Activated T-helper 17 cell treated with anti-CD3 and anti-CD28 coated beads, Interleukin-2, amount 50 U/mL, for 72 hours (primary cell): ENCODE measurements at regions not wholly inside any gene's neighbourhood (a gene's known extent, or its start where the extent isn't known, plus 50 kb on each side); places are given as distances from the start of the nearest gene placed in this dataset.

Source experiments
- ATAC-seq: fragments of 150-1000 bp; cut with Tn5 transposase; replicated peaks from 2 replicates; pipeline ENCODE4 v1.10.0; 2021; ENCODE audit warnings: mild to moderate bottlenecking, moderate library complexity
- H3K27ac Mint-ChIP-seq: one replicate; pipeline ENCODE4 v1.8.0; 2022; ENCODE audit warnings: mixed read lengths
- H3K27me3 Mint-ChIP-seq: one replicate; pipeline ENCODE4 v1.8.0; 2022; ENCODE audit warnings: mixed read lengths
- H3K36me3 Mint-ChIP-seq: one replicate; pipeline ENCODE4 v1.8.0; 2022; ENCODE audit warnings: low read depth, mild to moderate bottlenecking, mixed read lengths
- H3K4me1 Mint-ChIP-seq: one replicate; pipeline ENCODE4 v1.8.0; 2022; ENCODE audit warnings: mixed read lengths
- H3K4me3 Mint-ChIP-seq: one replicate; pipeline ENCODE4 v1.8.0; 2022; ENCODE audit warnings: mild to moderate bottlenecking, mixed read lengths
- H3K9me3 Mint-ChIP-seq: one replicate; pipeline ENCODE4 v1.8.0; 2022; ENCODE audit warnings: mixed read lengths

DNA sequence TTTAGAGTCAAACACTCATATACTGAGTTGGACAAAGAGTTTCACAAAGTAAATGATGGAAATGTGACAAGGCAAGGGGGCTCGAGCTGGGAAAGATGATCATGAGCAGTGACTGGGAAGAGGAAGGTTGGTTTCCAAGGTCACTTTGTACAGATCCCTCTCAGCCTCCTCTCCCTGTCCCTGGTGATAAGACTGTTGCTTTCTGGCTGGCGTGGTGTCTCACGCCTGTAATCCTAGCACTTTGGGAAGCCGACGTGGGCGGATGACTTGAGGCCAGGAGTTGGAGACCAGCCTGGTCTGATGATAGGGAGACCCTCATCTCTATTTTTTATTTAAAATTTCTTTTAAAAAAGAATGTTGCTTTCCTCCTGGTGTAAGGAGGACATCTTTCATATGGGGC lies 65.4 kb upstream of the CALM2 start:
- no peak overlapping the region for H3K4me3 Mint-ChIP-seq
- no peaks in the 10 kb centered on the region for H3K36me3 Mint-ChIP-seq
- no peaks in the 10 kb centered on the region for H3K4me1 Mint-ChIP-seq
- peaks cover 11% of the 10 kb centered on the region for H3K27me3 Mint-ChIP-seq
- no peak overlapping the region for H3K27ac Mint-ChIP-seq
- no peaks in the 10 kb centered on the region for H3K9me3 Mint-ChIP-seq
- no peak for ATAC-seq

DNA sequence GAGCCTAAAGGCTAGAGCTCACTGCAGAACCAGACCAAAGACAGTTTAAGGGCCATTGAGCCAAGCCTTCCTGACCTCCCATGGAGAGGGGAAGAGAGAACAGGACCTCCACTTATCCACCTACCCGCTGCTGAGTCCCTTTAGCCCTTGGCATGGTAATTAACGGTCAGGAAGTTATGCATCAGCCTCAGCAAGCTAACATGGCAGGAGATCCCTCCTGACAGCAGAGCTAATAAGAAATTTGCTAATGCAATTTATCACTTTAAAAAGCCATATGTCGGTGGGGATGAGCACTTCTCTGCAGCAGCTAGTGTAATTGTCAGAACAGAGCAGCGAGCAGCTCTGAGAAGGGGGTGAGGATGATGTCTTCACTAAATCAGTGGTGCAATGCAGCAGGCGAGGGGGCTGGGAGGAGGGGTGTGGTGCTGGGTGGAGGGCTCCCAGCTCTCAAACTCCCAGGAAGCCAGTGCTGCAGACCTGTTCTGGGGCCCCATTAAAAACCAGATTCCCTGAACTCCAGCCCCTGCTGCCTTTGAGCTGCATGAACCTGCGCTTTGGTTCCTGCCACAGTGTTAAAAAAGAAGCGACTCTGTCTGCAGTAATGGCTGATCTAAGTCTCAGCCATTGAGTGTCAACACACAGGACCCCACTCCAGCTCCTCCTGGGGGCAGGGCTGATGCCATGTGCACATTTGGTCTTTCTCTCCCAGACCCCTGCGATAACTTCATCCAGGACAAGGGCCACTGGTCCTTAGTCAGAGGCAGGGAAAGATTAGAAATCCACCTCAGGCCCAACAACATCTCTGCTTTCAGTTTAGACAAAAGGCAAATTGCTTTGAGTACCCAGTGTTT lies 63.0 kb upstream of the CALM2 start:
- H3K27me3 Mint-ChIP-seq: peaks cover 11% of the 10 kb centered on the region
- H3K4me1 Mint-ChIP-seq: no peaks in the 10 kb centered on the region
- no peaks in the 10 kb centered on the region for H3K36me3 Mint-ChIP-seq
- no peak overlapping the region for H3K4me3 Mint-ChIP-seq
- ATAC-seq: no peak
- no peak overlapping the region for H3K27ac Mint-ChIP-seq
- no peaks in the 10 kb centered on the region for H3K9me3 Mint-ChIP-seq

DNA sequence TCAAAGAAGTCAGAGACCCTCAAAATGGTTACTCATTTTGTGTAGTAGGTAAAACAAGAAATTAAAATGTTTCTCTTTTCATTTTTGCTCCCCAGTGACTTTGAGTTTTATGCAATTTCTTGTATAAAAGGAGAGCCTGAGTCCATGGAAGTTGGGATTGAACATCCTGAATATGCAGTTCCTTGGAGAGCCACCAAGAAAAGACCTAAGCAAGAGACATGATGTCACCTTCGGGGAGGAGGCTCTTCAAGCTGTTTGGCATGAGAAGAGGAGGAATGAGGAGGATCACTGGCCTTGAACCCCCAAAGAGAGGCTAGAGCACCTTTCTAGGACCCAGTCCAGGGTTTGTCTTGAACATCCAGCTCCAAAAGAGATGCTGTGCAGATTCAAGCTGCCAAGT lies 62.3 kb upstream of the CALM2 start:
- no peaks in the 10 kb centered on the region for H3K9me3 Mint-ChIP-seq
- no peak overlapping the region for H3K27ac Mint-ChIP-seq
- H3K4me1 Mint-ChIP-seq: no peaks in the 10 kb centered on the region
- no peak for ATAC-seq
- no peaks in the 10 kb centered on the region for H3K36me3 Mint-ChIP-seq
- H3K27me3 Mint-ChIP-seq: peaks cover 11% of the 10 kb centered on the region
- no peak overlapping the region for H3K4me3 Mint-ChIP-seq

DNA sequence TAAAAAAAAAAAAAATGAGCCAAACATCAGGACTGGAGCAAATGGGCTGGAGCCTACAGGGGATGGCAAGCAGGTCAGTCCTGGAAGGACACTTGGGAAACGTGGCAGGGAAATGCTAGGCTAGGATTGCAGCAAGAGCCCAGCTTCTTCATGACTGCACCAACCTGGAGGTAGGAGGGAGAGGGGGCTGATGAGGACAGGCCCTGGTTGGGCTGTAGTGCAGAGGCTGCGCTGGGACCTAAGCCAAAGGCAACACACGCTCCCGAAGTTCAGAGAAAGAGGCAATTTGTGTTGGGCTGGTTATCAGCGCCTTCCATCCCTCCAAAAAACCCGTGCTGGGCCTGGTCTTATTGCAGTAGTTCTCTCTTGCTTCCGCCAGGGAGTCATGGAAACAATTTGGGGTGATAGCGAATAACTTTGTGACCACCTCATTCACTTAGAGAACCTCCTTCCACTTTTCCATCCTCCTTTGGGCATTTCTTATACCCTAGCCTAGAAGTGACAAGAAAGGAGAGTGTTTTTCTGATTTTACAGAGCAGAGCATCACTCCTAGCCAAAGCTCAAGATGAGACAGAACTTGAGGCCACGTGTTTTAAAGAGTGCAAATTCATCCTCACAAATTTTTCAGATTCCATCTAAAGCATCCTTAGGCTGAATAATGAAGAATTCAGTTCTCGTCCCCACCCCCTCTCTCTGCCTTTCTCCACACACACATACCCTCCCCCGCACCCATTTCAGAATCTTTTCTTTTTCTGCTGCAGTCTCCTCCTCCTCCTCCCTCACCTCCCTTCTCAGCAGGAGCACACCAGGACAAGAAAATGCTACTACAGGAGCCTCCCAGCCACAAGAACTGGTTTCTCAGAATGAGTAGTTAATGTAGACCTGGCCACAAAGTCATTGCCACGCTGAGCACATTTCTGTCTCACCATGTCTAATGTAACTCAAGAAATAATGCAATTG lies 61.3 kb upstream of the CALM2 start:
- H3K4me3 Mint-ChIP-seq: no peak overlapping the region
- H3K27ac Mint-ChIP-seq: no peak overlapping the region
- no peaks in the 10 kb centered on the region for H3K4me1 Mint-ChIP-seq
- peaks cover 11% of the 10 kb centered on the region for H3K27me3 Mint-ChIP-seq
- ATAC-seq: peak; percentile 51
- no peaks in the 10 kb centered on the region for H3K9me3 Mint-ChIP-seq
- no peaks in the 10 kb centered on the region for H3K36me3 Mint-ChIP-seq

DNA sequence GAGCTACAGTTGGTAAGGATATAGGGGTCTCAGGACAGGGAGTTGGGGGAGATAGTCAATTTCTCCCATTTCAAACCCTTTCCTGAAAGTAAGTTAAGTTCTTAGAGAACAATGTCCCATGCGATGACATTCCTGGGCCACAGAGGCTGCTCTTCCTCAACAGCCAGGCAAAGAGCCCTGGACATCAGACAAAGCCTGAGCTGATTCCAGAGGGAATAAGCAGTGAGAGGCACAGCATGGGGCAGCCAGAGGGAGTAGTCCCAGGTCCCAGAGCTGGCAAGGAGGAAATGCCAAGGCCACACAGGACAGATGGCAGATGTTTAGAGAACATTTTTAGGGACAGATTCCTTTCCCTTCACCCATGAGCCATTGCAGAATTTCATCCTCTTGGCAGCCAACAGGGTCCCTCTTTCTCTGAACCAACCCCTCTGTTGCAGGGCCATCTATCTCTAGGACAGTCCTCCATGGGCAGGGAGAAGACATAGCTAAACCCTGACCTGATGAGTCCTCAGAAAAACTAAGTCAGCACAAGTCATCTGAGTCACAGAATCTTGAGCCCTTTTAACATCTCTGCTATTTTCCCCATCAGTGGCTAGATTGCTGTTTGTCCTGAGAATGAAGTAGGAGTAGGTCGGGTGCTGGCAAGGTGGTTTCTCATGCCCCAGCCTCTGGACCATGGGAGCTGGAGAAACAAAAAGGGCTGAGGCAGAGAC lies 60.3 kb upstream of the CALM2 start:
- Mint-ChIP-seq H3K9me3 (no peaks in the 10 kb centered on the region), H3K27me3 (peaks cover 11% of the 10 kb centered on the region), H3K4me3 (no peak overlapping the region), H3K4me1 (no peaks in the 10 kb centered on the region), H3K27ac (no peak overlapping the region), H3K36me3 (no peaks in the 10 kb centered on the region)
- ATAC-seq: no peak

DNA sequence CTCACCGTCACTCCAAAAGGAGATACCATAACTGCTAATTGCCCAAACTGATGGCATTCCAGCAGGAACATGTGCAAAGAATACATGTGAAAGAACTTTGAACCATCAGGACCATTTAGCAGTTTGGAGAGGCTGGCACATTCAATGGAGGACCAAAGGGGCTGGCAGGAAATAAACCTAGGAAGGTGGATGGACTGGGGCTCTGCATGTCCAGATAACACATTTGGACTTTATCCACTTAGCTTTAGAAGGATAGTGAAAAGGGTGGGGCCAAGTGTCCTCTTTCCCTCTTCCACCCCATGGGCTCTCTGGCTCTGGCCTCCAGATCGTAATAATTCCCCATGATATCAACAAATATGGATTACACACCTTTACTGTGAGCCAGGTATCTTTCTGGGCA lies 58.8 kb upstream of the CALM2 start:
- no peaks in the 10 kb centered on the region for H3K36me3 Mint-ChIP-seq
- no peak for ATAC-seq
- no peak overlapping the region for H3K27ac Mint-ChIP-seq
- H3K27me3 Mint-ChIP-seq: peaks cover 11% of the 10 kb centered on the region
- no peaks in the 10 kb centered on the region for H3K4me1 Mint-ChIP-seq
- no peak overlapping the region for H3K4me3 Mint-ChIP-seq
- no peaks in the 10 kb centered on the region for H3K9me3 Mint-ChIP-seq

DNA sequence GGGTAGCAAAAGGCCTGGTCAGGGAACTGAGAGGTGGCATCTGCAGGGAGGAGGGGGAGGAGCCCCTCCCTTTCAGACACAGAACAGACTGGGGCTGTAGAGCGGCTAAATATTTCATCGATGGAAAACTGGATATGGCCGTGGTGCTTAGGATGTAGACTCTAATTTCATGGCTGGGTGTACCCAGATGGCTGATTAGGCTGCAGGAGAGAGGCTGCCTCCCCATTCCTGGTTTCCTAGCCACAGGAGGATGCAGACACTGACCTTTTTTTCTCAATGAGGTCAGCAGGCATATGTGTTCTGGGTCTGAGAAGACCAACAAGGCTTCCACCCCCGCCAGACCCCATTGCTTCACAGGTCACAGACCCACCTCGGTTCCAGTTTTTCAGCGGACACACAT lies 58.1 kb upstream of the CALM2 start:
- Mint-ChIP-seq H3K27ac (no peak overlapping the region), H3K9me3 (no peaks in the 10 kb centered on the region), H3K36me3 (no peaks in the 10 kb centered on the region), H3K4me1 (no peaks in the 10 kb centered on the region), H3K27me3 (peaks cover 11% of the 10 kb centered on the region), H3K4me3 (no peak overlapping the region)
- ATAC-seq: no peak

DNA sequence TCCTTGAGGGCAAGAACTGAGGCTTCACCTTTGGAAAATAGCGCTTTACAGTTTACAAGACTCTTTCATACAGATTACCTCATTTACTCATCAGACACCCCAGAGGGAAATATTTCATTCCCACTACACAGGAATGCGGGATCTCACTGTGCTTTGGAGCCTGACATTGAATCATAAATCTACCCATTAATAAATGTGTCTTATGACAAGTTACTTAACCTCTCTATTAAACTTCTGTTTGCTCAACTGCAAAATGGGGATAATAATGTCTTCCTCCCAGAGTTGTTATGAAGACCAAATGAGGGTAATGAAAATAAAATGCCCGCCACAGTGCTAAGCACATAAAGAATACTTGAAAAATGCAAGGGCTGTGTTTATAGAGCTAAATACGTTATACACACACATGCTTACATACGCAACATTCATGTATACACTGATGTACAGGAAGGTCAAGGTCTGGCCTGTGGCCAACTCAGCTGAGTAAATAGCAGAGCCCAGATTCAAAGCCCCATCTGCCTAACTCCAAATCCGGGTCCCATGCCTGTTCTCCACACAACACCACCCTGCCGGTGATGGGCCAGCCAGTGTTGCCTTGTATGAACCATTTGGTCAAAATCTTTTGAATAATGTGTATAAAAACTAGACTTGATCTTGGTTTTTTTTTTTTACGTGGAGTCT lies 56.6 kb upstream of the CALM2 start:
- Mint-ChIP-seq H3K4me1 (no peaks in the 10 kb centered on the region), H3K27ac (no peak overlapping the region), H3K4me3 (no peak overlapping the region), H3K9me3 (no peaks in the 10 kb centered on the region), H3K27me3 (peaks cover 3% of the 10 kb centered on the region), H3K36me3 (no peaks in the 10 kb centered on the region)
- ATAC-seq: no peak

DNA sequence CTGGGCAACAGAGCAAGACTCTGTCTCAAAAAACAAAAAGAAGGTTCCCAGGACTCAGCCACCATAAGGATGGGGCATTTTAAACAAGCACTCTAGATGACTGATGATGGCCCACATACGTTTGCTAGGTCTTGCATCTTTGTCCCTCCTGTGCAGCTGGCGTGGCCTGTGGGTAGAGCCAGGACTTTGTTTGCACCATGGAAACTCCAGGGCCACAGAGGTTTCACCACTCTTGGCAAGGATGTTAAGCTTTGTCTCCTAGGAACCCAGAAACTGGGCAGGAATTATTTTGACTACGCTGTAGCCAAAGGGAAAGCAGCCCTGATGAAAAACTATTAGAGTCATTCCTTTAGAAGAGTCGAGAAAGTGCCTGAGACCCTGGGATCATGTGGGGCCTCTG lies 54.1 kb upstream of the CALM2 start:
- no peak for ATAC-seq
- Mint-ChIP-seq H3K27me3 (no peaks in the 10 kb centered on the region), H3K27ac (no peak overlapping the region), H3K4me3 (no peak overlapping the region), H3K36me3 (no peaks in the 10 kb centered on the region), H3K4me1 (no peaks in the 10 kb centered on the region), H3K9me3 (no peaks in the 10 kb centered on the region)

DNA sequence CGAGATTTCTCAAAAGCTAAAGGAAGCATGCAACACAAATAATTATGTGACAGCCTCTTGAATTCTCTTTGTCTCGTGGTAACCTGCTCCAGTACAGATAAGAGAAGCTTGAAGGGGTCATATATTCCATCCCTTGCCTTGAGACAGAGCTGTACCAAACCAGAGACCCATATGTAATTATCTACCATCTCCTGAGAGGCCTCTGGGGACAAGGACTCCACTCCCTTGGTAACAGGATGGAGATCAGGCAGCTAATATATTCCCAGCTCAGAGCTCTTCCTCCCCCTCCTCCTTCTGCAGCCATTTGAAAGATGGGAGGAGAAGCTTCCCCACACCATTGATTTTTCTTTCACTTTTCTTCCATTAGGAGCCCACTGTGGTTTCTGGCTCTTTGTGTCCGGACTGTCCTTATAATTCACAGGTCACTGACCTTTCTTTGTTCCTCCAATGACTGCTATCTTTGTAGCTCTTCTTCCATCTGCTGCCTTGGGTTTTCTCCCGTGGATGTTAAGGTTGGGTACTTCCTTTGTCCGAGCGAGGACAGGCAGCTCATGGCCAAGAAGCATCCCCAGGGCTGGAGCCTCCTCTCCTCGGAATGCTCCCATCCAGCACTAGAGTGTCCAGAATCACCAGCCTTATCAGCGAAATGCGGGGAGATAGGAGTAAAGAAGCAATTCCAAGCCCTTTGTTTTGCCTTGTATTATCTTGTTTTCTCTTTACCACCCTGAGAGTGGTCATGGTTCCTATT lies 51.4 kb upstream of the CALM2 start:
- ATAC-seq: no peak
- H3K27ac Mint-ChIP-seq: no peak overlapping the region
- H3K9me3 Mint-ChIP-seq: no peaks in the 10 kb centered on the region
- H3K4me3 Mint-ChIP-seq: no peak overlapping the region
- no peaks in the 10 kb centered on the region for H3K4me1 Mint-ChIP-seq
- no peaks in the 10 kb centered on the region for H3K27me3 Mint-ChIP-seq
- H3K36me3 Mint-ChIP-seq: no peaks in the 10 kb centered on the region

DNA sequence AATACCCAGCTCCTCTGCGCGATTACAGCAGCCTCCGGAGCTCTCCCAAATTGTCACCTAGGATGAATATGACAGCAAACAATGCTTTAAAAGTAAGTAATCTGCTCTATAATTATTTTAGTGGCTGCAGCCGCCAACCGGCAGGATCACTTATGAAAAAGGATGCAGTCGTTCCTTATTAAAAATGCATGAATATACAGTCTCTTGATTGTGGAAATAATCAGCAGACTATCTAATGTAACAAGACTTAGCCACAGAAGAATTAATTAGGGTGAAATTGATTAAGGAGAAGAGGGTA lies 50.6 kb upstream of the CALM2 start:
- no peaks in the 10 kb centered on the region for H3K9me3 Mint-ChIP-seq
- H3K36me3 Mint-ChIP-seq: no peaks in the 10 kb centered on the region
- H3K4me3 Mint-ChIP-seq: no peak overlapping the region
- no peaks in the 10 kb centered on the region for H3K4me1 Mint-ChIP-seq
- no peak for ATAC-seq
- H3K27me3 Mint-ChIP-seq: no peaks in the 10 kb centered on the region
- no peak overlapping the region for H3K27ac Mint-ChIP-seq

DNA sequence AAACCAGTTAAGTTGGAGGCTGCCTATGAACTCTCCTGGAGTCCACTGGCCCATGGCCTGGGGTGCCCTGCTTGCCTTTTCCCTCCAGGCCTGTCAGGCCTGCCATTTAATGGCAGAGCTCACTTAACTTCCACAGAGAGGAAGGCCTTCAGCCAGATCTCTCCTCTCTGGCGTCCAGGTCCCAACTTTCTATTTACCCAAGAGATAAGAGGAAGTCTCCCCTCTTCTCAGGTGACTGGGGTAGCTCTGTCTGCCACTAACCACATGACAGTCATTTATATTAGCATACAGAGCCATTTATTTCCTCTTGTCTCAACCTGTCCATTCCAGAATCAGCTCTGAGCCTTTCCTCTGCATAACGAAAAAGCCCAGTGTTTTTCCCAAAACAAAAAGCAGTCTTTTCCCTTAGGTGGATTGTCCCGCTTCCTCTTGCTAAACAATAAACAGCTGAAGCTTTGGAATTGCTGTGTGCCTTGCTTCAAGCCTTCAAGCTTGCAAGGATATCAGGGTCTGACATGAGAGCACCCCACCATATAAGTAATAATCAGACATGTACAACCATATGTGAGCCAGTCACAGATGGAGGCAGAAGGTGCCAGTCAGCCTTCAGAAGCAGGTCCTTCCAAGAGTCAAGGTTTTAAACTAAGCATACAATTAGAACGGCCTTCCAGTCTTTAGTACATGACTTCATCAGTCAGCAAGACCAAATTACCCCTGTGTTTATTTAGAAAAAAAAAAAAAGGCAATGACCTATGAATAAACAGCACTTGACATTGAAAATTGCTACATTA lies 50.0 kb upstream of the CALM2 start:
- Mint-ChIP-seq H3K27ac (no peak overlapping the region), H3K27me3 (no peaks in the 10 kb centered on the region), H3K36me3 (no peaks in the 10 kb centered on the region), H3K9me3 (no peaks in the 10 kb centered on the region), H3K4me3 (no peak overlapping the region), H3K4me1 (no peaks in the 10 kb centered on the region)
- ATAC-seq: no peak
